ENCODE measurements at regions not wholly inside any gene's neighbourhood (a gene's known extent, or its start where the extent isn't known, plus 50 kb on each side); places are given as distances from the start of the nearest gene placed in this dataset.

DNA sequence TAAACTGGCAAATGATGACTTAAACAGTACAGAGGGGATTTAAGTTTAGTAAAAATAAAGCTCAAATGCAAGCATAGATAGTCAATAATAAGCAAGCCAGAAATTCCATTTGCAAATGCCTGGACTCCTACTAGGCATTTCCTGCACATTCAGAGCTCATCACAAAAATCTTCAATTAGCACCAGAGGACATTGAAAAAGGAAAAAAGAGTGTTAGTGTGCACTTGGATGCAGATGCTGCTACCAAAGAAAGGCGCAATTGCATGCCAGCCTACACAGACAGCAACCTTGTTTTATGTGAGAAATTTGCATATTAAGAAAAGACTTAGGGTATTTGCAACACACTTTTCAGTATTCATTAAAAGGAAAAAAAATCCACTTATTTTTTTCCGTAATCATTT, 282.1 kb downstream of the GRIA2 start (continued):
- TF ChIP-seq, protein P1, sequence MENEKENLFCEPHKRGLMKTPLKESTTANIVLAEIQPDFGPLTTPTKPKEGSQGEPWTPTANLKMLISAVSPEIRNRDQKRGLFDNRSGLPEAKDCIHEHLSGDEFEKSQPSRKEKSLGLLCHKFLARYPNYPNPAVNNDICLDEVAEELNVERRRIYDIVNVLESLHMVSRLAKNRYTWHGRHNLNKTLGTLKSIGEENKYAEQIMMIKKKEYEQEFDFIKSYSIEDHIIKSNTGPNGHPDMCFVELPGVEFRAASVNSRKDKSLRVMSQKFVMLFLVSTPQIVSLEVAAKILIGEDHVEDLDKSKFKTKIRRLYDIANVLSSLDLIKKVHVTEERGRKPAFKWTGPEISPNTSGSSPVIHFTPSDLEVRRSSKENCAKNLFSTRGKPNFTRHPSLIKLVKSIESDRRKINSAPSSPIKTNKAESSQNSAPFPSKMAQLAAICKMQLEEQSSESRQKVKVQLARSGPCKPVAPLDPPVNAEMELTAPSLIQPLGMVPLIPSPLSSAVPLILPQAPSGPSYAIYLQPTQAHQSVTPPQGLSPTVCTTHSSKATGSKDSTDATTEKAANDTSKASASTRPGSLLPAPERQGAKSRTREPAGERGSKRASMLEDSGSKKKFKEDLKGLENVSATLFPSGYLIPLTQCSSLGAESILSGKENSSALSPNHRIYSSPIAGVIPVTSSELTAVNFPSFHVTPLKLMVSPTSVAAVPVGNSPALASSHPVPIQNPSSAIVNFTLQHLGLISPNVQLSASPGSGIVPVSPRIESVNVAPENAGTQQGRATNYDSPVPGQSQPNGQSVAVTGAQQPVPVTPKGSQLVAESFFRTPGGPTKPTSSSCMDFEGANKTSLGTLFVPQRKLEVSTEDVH (IDR thresholded peaks at IDR 0.05; ENCODE audit: low read depth, partially characterized antibody) = no peak
- no peak for TF ChIP-seq HDAC2 (IDR thresholded peaks at IDR 0.05)

DNA sequence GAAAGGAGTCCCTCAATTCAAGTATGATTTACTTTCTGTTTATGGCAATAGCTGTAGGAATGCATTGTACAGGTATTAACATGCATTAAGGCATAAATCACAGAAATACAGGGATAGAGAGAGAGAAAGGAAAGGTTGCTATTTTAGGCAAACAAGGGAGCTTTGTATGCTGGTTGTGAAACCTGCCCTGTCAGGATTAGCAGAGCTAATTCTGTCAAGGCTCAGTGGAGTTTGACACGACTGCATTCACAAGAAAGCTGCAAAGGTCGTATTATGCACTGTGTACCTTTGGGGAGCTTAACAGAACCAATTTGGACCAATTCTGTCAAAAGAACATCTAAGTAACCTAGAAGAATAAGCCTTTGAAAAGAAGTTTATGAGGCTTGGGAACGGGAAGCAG, 239.3 kb downstream of the GRIA2 start:
- ChIA-PET RAD21 (ENCODE audit: unreplicated experiment) (interaction anchor here (0.6 kb wide), 1 partner anchor 34 kb away, joined by 3 read pairs; no protein-coding TSS in a partner anchor), CTCF (no interaction called here), SMC1A (ENCODE audit: uncharacterized antibody, unreplicated experiment) (no interaction called here), POLR2A (interaction anchor here (0.6 kb wide), 1 partner anchor 1183 kb away, joined by 3 read pairs; no protein-coding TSS in a partner anchor)
- Histone ChIP-seq H3K36me3 (ENCODE audit: control insufficient read depth in 2 of 2, insufficient read depth in 2 of 2, low read length in 1 of 2) (no peaks in the 10 kb centered on the region), H3K4me2 (ENCODE audit: control insufficient read depth, insufficient read depth) (no peak overlapping the region), H3K27me3 (replicated peaks in 1 of 2; ENCODE audit: control insufficient read depth in 2 of 2, insufficient read depth in 2 of 2, low read length in 1 of 2) (no peaks in the 10 kb centered on the region), H3K9ac (ENCODE audit: control insufficient read depth, insufficient read depth, low read length) (no peak overlapping the region), H2AFZ (ENCODE audit: control insufficient read depth, low read depth, low read length) (no peak overlapping the region), H3K9me3 (replicated peaks; ENCODE audit: control insufficient read depth, insufficient read depth, low read length) (no peaks in the 10 kb centered on the region), H3K27ac (ENCODE audit: control insufficient read depth, insufficient read depth) (no peak overlapping the region), H4K20me1 (ENCODE audit: control insufficient read depth, insufficient read depth) (no peaks in the 10 kb centered on the region), H3K79me2 (ENCODE audit: control insufficient read depth, insufficient read depth, low read length) (no peaks in the 10 kb centered on the region), H3K4me3 (no peak overlapping the region), H3K4me1 (ENCODE audit: control insufficient read depth, insufficient read depth, low read length) (no peaks in the 10 kb centered on the region)
- intact Hi-C loops (cut with micrococcal nuclease; ENCODE audit: unreplicated experiment) (no loop called here), in situ Hi-C loops (cut with MboI) (no loop called here)
- WGBS (ENCODE audit: insufficient coverage, insufficient replicate concordance, low lambda C conversion rate, missing lambda C conversion rate) = 5% methylated on average over 3 of the region's 3 CpGs
- BruUV-seq (replicated peaks) = no TSS peak
- FAIRE-seq = no peak
- no peak for ATAC-seq
- DNase-seq (ENCODE audit: low read depth, low spot score) = no peak
- TF ChIP-seq IRF3 (IDR thresholded peaks at IDR 0.05) (no peak), SRF (IDR thresholded peaks at IDR 0.05; ENCODE audit: low read depth in 2 of 2, low read length in 2 of 2) (no peak), CBFB (IDR thresholded peaks at IDR 0.05; ENCODE audit: low read depth) (no peak), YY1 (IDR thresholded peaks at IDR 0.05; ENCODE audit: low read depth, low read length) (no peak), TBL1XR1 (IDR thresholded peaks at IDR 0.05; ENCODE audit: low read depth, low read length) (no peak), NR2F1 (conservative IDR thresholded peaks at IDR 0.05) (no peak), CBX5 (IDR thresholded peaks at IDR 0.05; ENCODE audit: low read depth) (no peak), STAT3 (IDR thresholded peaks at IDR 0.05; ENCODE audit: low read depth, low read length) (no peak), IRF5 (IDR thresholded peaks at IDR 0.05; ENCODE audit: borderline replicate concordance) (no peak), MEF2B (IDR thresholded peaks at IDR 0.05; ENCODE audit: partially characterized antibody, poor library complexity, severe bottlenecking) (no peak), E2F4 (IDR thresholded peaks at IDR 0.05; ENCODE audit: low read depth, low read length) (no peak), MYB (IDR thresholded peaks at IDR 0.05; ENCODE audit: borderline replicate concordance, low read depth, low read length) (no peak)
- TF ChIP-seq, protein P2, sequence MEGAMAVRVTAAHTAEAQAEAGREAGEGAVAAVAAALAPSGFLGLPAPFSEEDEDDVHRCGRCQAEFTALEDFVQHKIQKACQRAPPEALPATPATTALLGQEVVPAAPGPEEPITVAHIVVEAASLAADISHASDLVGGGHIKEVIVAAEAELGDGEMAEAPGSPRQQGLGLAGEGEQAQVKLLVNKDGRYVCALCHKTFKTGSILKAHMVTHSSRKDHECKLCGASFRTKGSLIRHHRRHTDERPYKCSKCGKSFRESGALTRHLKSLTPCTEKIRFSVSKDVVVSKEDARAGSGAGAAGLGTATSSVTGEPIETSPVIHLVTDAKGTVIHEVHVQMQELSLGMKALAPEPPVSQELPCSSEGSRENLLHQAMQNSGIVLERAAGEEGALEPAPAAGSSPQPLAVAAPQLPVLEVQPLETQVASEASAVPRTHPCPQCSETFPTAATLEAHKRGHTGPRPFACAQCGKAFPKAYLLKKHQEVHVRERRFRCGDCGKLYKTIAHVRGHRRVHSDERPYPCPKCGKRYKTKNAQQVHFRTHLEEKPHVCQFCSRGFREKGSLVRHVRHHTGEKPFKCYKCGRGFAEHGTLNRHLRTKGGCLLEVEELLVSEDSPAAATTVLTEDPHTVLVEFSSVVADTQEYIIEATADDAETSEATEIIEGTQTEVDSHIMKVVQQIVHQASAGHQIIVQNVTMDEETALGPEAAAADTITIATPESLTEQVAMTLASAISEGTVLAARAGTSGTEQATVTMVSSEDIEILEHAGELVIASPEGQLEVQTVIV (IDR thresholded peaks at IDR 0.05; ENCODE audit: borderline replicate concordance, partially characterized antibody) = no peak
